ENCODE measurements at regions not wholly inside any gene's neighbourhood (a gene's known extent, or its start where the extent isn't known, plus 50 kb on each side); places are given as distances from the start of the nearest gene placed in this dataset.
"Not testable (repeated sequence)": the region's sequence is repeated elsewhere in the genome, so short reads cannot be mapped to it uniquely, and the experiment has no call there.

- Mint-ChIP-seq H3K27ac (no peak overlapping the region), H3K4me1 (ENCODE audit: low read depth) (no peaks in the 10 kb centered on the region), H3K36me3 (ENCODE audit: insufficient read depth) (no peaks in the 10 kb centered on the region), H3K27me3 (no peaks in the 10 kb centered on the region), H3K9me3 (ENCODE audit: low read depth) (peaks cover 4% of the 10 kb centered on the region), H3K4me3 (ENCODE audit: low read depth) (no peak overlapping the region)
- no peak for DNase-seq (ENCODE audit: low spot score, unreplicated experiment)
- TF ChIP-seq, protein P1, sequence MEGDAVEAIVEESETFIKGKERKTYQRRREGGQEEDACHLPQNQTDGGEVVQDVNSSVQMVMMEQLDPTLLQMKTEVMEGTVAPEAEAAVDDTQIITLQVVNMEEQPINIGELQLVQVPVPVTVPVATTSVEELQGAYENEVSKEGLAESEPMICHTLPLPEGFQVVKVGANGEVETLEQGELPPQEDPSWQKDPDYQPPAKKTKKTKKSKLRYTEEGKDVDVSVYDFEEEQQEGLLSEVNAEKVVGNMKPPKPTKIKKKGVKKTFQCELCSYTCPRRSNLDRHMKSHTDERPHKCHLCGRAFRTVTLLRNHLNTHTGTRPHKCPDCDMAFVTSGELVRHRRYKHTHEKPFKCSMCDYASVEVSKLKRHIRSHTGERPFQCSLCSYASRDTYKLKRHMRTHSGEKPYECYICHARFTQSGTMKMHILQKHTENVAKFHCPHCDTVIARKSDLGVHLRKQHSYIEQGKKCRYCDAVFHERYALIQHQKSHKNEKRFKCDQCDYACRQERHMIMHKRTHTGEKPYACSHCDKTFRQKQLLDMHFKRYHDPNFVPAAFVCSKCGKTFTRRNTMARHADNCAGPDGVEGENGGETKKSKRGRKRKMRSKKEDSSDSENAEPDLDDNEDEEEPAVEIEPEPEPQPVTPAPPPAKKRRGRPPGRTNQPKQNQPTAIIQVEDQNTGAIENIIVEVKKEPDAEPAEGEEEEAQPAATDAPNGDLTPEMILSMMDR (IDR thresholded peaks at IDR 0.05; ENCODE audit: unreplicated experiment): no peak
These were observed 116.1 kb upstream of the FBXO33 start for GRCh38 chr14:39548358-39548757.

DNA sequence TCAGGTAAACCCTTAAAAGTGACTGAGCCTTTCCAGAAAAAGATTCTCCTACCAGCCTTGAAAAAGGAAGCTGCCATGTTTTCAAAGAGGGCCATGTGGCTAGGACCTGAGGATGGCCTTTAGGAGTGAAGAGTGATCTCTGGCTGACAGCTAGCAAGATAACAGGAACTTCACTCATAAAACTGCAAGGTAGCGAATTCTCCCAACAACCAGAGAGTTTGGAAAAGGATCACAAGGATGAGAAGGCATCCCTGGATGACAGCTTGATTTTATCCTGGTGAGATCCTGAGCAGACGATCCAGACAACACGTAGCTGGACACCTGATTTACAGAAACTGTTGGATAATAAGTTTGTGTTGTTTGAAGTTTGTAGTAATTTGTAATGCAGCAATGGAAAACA, 115.6 kb upstream of the FBXO33 start:
- no peaks in the 10 kb centered on the region for H3K27me3 Mint-ChIP-seq
- H3K4me1 Mint-ChIP-seq (ENCODE audit: low read depth): no peaks in the 10 kb centered on the region
- H3K4me3 Mint-ChIP-seq (ENCODE audit: low read depth): no peak overlapping the region
- no peak overlapping the region for H3K27ac Mint-ChIP-seq
- H3K36me3 Mint-ChIP-seq (ENCODE audit: insufficient read depth): no peaks in the 10 kb centered on the region
- TF ChIP-seq, protein P1 (IDR thresholded peaks at IDR 0.05; ENCODE audit: unreplicated experiment): no peak
- DNase-seq (ENCODE audit: low spot score, unreplicated experiment): no peak
- peaks cover 4% of the 10 kb centered on the region for H3K9me3 Mint-ChIP-seq (ENCODE audit: low read depth)

DNA sequence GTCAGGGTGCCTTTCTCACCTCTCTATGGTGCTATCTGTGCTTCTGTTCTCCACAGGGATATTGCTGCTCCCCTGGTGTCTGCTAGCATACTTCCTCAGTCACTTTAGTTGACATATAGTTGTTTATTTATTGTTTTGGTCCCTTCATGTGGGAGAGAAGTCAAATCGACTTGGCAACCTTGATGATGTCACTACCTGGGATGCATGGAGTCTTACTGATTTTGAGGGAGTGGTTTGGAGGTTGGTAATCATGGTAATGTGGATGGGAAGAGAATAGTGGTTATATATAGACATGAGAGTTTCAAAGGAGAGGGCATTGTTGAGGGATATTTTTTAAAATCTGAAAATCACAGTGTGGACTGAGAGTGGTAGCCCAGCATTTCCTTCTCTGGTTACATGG, 73.6 kb upstream of the FBXO33 start:
- Mint-ChIP-seq H3K9me3 (ENCODE audit: low read depth) (peaks cover 17% of the 10 kb centered on the region), H3K27ac (no peak overlapping the region), H3K27me3 (no peaks in the 10 kb centered on the region), H3K4me3 (ENCODE audit: low read depth) (no peak overlapping the region), H3K36me3 (ENCODE audit: insufficient read depth) (peaks cover 2% of the 10 kb centered on the region), H3K4me1 (ENCODE audit: low read depth) (no peaks in the 10 kb centered on the region)
- DNase-seq (ENCODE audit: low spot score, unreplicated experiment): no peak
- TF ChIP-seq, protein P1 (IDR thresholded peaks at IDR 0.05; ENCODE audit: unreplicated experiment): no peak

DNA sequence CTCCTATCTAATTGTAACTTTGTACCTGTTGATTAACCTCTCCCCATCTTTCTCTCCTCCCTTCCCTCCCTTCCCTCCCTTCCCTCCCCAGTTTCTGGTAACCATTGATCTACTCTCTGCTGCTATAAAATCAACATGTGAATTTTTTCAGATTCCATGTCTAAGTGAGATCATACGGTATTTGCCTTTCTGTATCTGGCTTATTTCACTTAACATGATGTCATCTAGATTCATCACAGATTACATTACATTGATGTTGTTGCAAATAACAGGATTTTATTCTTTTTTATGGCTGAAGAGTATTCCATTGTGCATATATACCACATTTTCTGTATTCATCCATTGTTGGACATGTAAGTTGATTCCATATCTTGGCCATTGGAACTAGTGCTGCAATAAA, 68.0 kb upstream of the FBXO33 start:
- no peak overlapping the region for H3K4me3 Mint-ChIP-seq (ENCODE audit: low read depth)
- peaks cover 13% of the 10 kb centered on the region for H3K36me3 Mint-ChIP-seq (ENCODE audit: insufficient read depth)
- no peak for DNase-seq (ENCODE audit: low spot score, unreplicated experiment)
- H3K4me1 Mint-ChIP-seq (ENCODE audit: low read depth): no peaks in the 10 kb centered on the region
- no peak overlapping the region for H3K27ac Mint-ChIP-seq
- TF ChIP-seq, protein P1 (IDR thresholded peaks at IDR 0.05; ENCODE audit: unreplicated experiment): no peak
- no peaks in the 10 kb centered on the region for H3K27me3 Mint-ChIP-seq
- peaks cover 18% of the 10 kb centered on the region for H3K9me3 Mint-ChIP-seq (ENCODE audit: low read depth)

DNA sequence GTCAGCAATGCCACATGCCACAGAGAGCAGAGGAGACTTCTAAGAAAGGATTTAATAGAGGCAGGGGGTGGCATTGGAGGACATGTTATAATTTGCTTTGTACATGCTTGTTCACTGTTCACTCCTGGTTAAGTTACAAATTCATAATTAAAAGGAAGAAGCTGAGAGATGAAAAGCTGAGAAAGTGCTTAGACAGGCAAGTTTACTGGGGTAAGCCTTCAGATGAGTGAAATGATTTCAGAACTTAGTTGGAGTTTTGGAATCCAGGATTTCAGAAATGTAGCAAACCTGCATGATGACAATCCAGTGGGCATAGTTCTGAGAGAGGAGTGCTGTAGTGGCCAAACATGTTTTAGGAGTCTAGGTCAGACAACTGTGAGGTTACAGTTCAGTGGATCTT, 67.3 kb upstream of the FBXO33 start:
- TF ChIP-seq, protein P1 (IDR thresholded peaks at IDR 0.05; ENCODE audit: unreplicated experiment): no peak
- DNase-seq (ENCODE audit: low spot score, unreplicated experiment): no peak
- no peaks in the 10 kb centered on the region for H3K4me1 Mint-ChIP-seq (ENCODE audit: low read depth)
- no peak overlapping the region for H3K4me3 Mint-ChIP-seq (ENCODE audit: low read depth)
- H3K27me3 Mint-ChIP-seq: no peaks in the 10 kb centered on the region
- no peak overlapping the region for H3K27ac Mint-ChIP-seq
- H3K9me3 Mint-ChIP-seq (ENCODE audit: low read depth): peaks cover 19% of the 10 kb centered on the region
- H3K36me3 Mint-ChIP-seq (ENCODE audit: insufficient read depth): peaks cover 16% of the 10 kb centered on the region

- not testable (repeated sequence) for H3K27me3 Mint-ChIP-seq; DNase-seq (ENCODE audit: low spot score, unreplicated experiment); H3K4me1 Mint-ChIP-seq (ENCODE audit: low read depth); H3K27ac Mint-ChIP-seq; H3K4me3 Mint-ChIP-seq (ENCODE audit: low read depth)
- peaks cover 19% of the 10 kb centered on the region for H3K9me3 Mint-ChIP-seq (ENCODE audit: low read depth)
- H3K36me3 Mint-ChIP-seq (ENCODE audit: insufficient read depth): peaks cover 16% of the 10 kb centered on the region
These were observed 65.4 kb upstream of the FBXO33 start for GRCh38 chr14:39497677-39498076.

All from progenitor cell of endocrine pancreas (in vitro differentiated cells).